Tibial nerve (tissue), 4 donors: ENCODE measurements at regions not wholly inside any gene's neighbourhood (a gene's known extent, or its start where the extent isn't known, plus 50 kb on each side); places are given as distances from the start of the nearest gene placed in this dataset.

Experiments
- DNase-seq, 2 donors: peaks; one replicate each; pipeline ENCODE4 v3.0.0-alpha.2; 2019; ENCODE audit warnings: low spot score in 2 of 2
- H3K27ac ChIP-seq, 4 donors: fragments of 200-600 bp; sonication (generic) in 3 of 4; one replicate each; pipeline ENCODE4 v1.5.1; 2017 to 2019; ENCODE audit warnings: mild to moderate bottlenecking in 1 of 4
- H3K27me3 ChIP-seq, 2 donors: fragments of 200-600 bp; sonication (generic) in 1 of 2; one replicate each; pipeline versions ENCODE4 v1.5.1 to v1.6.0; 2017 to 2019
- H3K36me3 ChIP-seq, 3 donors: fragments of 200-600 bp; sonication (generic); one replicate each; pipeline ENCODE4 v1.5.1; 2018 to 2019
- H3K4me1 ChIP-seq, 4 donors: fragments of 200-600 bp; sonication (generic) in 3 of 4; one replicate each; pipeline ENCODE4 v1.5.1; 2017 to 2019
- H3K4me3 ChIP-seq, 4 donors: fragments of 200-600 bp; sonication (generic) in 3 of 4; one replicate each; pipeline ENCODE4 v1.5.1; 2017 to 2019; ENCODE audit warnings: mild to moderate bottlenecking in 1 of 4, moderate library complexity in 1 of 4
- H3K9me3 ChIP-seq, 4 donors: fragments of 200-600 bp; sonication (generic) in 3 of 4; one replicate each; pipeline ENCODE4 v1.5.1; 2017 to 2019
- EP300 ChIP-seq, 2 donors: sonication (generic); formaldehyde crosslinking; IDR thresholded peaks; one replicate each; pipeline ENCODE4 v1.6.1; 2017; ENCODE audit warnings: antibody characterized with exemption in 2 of 2, mild to moderate bottlenecking in 1 of 2
- POLR2A ChIP-seq, 2 donors: fragments of 450-650 bp; IDR thresholded peaks; one replicate each; pipeline ENCODE4 v1.6.1; 2017; ENCODE audit warnings: antibody characterized with exemption in 2 of 2, mild to moderate bottlenecking in 2 of 2, moderate library complexity in 2 of 2
- WGBS, 2 donors: methylation state at CpG; one replicate each; pipeline ENCODE4 v1.1.5; 2018; 5-methylcytosine and 5-hydroxymethylcytosine counted together
- TF ChIP-seq, protein P1 (sequence below), 5 experiments: fragments of 200-600 bp in 3 of 5; fragments of 450-650 bp in 2 of 5; sonication (generic) in 3 of 5; IDR thresholded peaks; one replicate each; pipeline ENCODE4 v1.5.1; 2016 to 2019; ENCODE audit warnings: antibody characterized with exemption in 5 of 5, mild to moderate bottlenecking in 3 of 5, moderate library complexity in 2 of 5

GRCh38 chr11:38169286-38169685 is 1571.2 kb upstream of the RAG2 start:
- TF ChIP-seq, protein P1, sequence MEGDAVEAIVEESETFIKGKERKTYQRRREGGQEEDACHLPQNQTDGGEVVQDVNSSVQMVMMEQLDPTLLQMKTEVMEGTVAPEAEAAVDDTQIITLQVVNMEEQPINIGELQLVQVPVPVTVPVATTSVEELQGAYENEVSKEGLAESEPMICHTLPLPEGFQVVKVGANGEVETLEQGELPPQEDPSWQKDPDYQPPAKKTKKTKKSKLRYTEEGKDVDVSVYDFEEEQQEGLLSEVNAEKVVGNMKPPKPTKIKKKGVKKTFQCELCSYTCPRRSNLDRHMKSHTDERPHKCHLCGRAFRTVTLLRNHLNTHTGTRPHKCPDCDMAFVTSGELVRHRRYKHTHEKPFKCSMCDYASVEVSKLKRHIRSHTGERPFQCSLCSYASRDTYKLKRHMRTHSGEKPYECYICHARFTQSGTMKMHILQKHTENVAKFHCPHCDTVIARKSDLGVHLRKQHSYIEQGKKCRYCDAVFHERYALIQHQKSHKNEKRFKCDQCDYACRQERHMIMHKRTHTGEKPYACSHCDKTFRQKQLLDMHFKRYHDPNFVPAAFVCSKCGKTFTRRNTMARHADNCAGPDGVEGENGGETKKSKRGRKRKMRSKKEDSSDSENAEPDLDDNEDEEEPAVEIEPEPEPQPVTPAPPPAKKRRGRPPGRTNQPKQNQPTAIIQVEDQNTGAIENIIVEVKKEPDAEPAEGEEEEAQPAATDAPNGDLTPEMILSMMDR (IDR thresholded peaks at IDR 0.05), result no peak
- no peak for TF ChIP-seq POLR2A (IDR thresholded peaks at IDR 0.05)
- no peak for TF ChIP-seq EP300 (IDR thresholded peaks at IDR 0.05)
- H3K36me3 ChIP-seq, result no peaks in the 10 kb centered on the region
- WGBS, 2 donors, result 24 to 30% methylated on average over 1 of the region's 1 CpG

DNA sequence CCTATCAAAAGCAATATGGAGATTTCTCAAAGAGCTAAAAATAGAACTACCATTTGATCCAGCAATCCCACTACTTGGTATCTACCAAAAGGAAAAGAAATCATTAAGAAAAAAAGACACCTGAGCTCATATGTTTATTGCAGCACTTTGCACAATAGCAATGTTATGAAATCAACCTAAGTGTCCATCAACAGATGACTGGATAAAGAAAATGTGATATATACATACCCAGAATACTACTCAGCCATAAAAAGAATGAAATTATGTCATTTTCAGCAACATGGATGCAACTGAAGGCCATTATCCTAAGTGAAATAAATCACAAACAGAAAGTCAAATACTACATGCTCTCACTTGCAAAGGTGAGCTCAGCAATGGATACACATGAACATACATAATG is 1565.5 kb upstream of the RAG2 start:
- no peak overlapping the region for H3K4me3 ChIP-seq
- no peak overlapping the region for H3K27ac ChIP-seq
- H3K36me3 ChIP-seq, result no peaks in the 10 kb centered on the region
- no peaks in the 10 kb centered on the region for H3K9me3 ChIP-seq
- TF ChIP-seq POLR2A (IDR thresholded peaks at IDR 0.05), result no peak
- TF ChIP-seq, protein P1 (IDR thresholded peaks at IDR 0.05), result no peak
- DNase-seq, result no peak
- no peaks in the 10 kb centered on the region for H3K27me3 ChIP-seq
- H3K4me1 ChIP-seq, result peaks cover 0 to 3% (median 0%) of the 10 kb centered on the region in 4 donors

More at GRCh38 chr11:38169286-38169685, 1571.2 kb upstream of the RAG2 start:
- H3K9me3 ChIP-seq, result no peaks in the 10 kb centered on the region
- H3K4me3 ChIP-seq, result no peak overlapping the region
- H3K27me3 ChIP-seq, result no peaks in the 10 kb centered on the region
- no peak for DNase-seq
- H3K4me1 ChIP-seq, result peaks cover 0 to 9% (median 0%) of the 10 kb centered on the region in 4 donors
- no peak overlapping the region for H3K27ac ChIP-seq

DNA sequence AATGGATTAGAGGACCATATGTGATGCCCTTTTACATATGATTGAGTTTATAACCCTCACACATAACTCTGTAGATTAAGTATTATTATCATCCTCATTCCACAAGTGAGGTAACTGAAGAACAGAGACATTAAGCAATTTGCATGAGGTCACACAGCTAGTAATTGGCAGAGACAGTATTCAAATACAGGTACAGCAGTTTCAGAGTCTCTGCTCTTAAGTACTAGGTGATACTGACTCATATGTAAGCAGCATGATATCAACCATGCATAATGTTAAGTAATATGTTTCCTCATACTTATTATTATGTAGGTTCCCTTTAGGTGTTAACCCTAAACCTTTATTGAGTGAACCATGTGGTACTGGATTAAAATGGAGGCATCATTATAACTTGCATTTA is 1562.4 kb upstream of the RAG2 start:
- H3K9me3 ChIP-seq, result no peaks in the 10 kb centered on the region
- no peak overlapping the region for H3K4me3 ChIP-seq
- no peaks in the 10 kb centered on the region for H3K4me1 ChIP-seq
- DNase-seq, result no peak
- no peaks in the 10 kb centered on the region for H3K36me3 ChIP-seq
- no peaks in the 10 kb centered on the region for H3K27me3 ChIP-seq
- no peak overlapping the region for H3K27ac ChIP-seq
- TF ChIP-seq POLR2A (IDR thresholded peaks at IDR 0.05), result no peak
- TF ChIP-seq, protein P1 (IDR thresholded peaks at IDR 0.05), result no peak
- TF ChIP-seq EP300 (IDR thresholded peaks at IDR 0.05), result no peak

- Histone ChIP-seq H3K4me1 (no peaks in the 10 kb centered on the region), H3K27ac (no peak overlapping the region), H3K4me3 (no peak overlapping the region), H3K36me3 (no peaks in the 10 kb centered on the region), H3K27me3 (no peaks in the 10 kb centered on the region), H3K9me3 (no peaks in the 10 kb centered on the region)
- 87 to 93% methylated on average over 2 of the region's 2 CpGs for WGBS, 2 donors
- no peak for DNase-seq
- TF ChIP-seq POLR2A (IDR thresholded peaks at IDR 0.05) (no peak), EP300 (IDR thresholded peaks at IDR 0.05) (no peak)
- TF ChIP-seq, protein P1 (IDR thresholded peaks at IDR 0.05), result no peak
Measured at GRCh38 chr11:38159038-38159437, 1561.0 kb upstream of the RAG2 start.

DNA sequence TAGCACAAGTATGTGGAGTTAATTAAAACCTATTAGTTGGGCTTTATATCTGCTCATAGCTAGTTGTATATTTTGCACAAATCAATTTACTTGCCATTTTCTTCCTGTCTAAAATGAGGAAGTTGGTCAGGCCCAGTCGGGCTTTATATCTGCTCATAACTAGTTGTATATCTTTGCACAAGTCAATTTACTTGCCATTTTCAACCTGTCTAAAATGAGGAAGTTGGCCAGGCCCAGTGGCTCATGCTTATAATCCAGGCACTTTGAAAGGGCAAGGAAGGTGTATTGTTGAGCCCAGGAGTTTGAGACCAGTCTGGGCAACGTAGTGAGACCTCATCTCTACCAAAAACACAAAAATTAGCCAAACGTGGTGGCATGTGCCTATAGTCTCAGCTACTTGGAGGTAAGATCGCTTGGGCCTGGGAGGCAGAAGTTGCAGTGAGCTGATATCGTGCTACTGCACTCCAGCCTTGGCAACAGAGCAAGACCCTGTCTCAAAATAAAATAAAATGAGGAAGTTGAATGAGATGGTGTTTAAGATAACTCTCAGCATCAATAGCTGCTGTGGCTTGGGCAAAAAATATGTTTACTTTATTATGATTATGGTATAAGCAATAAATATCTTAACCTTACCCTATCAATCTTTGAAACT is 1558.6 kb upstream of the RAG2 start:
- H3K4me3 ChIP-seq, result no peak overlapping the region
- H3K27me3 ChIP-seq, result no peaks in the 10 kb centered on the region
- H3K9me3 ChIP-seq, result no peaks in the 10 kb centered on the region
- TF ChIP-seq POLR2A (IDR thresholded peaks at IDR 0.05), result no peak
- no peak overlapping the region for H3K27ac ChIP-seq
- no peaks in the 10 kb centered on the region for H3K4me1 ChIP-seq
- DNase-seq, result no peak
- H3K36me3 ChIP-seq, result no peaks in the 10 kb centered on the region
- WGBS, 2 donors, result 82 to 84% methylated on average over 5 of the region's 5 CpGs

DNA sequence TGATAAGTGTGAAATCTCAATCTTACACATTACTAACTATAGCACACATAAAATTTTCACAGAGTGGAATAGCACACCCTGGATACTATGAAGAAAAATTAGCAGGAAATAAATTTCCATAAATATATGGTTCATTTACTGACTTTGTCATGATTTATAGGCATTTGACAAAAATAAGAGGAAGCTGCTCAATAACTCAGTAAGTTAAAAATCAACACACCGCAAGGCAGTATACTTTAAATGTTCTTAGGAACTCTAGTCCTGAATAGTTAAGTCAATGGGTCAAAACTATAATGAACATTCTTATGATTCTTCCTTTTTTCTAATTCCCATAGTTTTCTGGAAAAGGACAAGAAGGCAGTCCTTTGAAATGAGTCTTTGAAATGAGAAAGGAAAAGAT is 1557.8 kb upstream of the RAG2 start:
- WGBS, 2 donors, result 55 to 66% methylated on average over 1 of the region's 1 CpG
- Histone ChIP-seq H3K9me3 (no peaks in the 10 kb centered on the region), H3K4me3 (no peak overlapping the region), H3K4me1 (no peaks in the 10 kb centered on the region), H3K36me3 (no peaks in the 10 kb centered on the region), H3K27me3 (no peaks in the 10 kb centered on the region), H3K27ac (no peak overlapping the region)
- TF ChIP-seq POLR2A (IDR thresholded peaks at IDR 0.05) (no peak), EP300 (IDR thresholded peaks at IDR 0.05) (no peak)
- TF ChIP-seq, protein P1 (IDR thresholded peaks at IDR 0.05), result no peak
- no peak for DNase-seq
